ENCODE measurements at regions not wholly inside any gene's neighbourhood (a gene's known extent, or its start where the extent isn't known, plus 50 kb on each side); places are given as distances from the start of the nearest gene placed in this dataset.

- no peak for TF ChIP-seq CTCF (IDR thresholded peaks at IDR 0.05; ENCODE audit: insufficient read depth, low read length, poor library complexity, severe bottlenecking)
- Histone ChIP-seq H3K27me3 (replicated peaks; ENCODE audit: control insufficient read depth, insufficient read depth, low read length) (no peaks in the 10 kb centered on the region), H3K36me3 (ENCODE audit: control insufficient read depth, insufficient read depth, low read length) (no peaks in the 10 kb centered on the region), H3K4me3 (replicated peaks; ENCODE audit: low read depth, low read length) (no peak overlapping the region)
- no peak for DNase-seq (ENCODE audit: extremely low read depth, insufficient read length)
These were observed 753.2 kb downstream of the ARAP2 start for GRCh38 chr4:35491093-35491492.

- Histone ChIP-seq H3K27me3 (replicated peaks; ENCODE audit: control insufficient read depth, insufficient read depth, low read length) (no peaks in the 10 kb centered on the region), H3K36me3 (ENCODE audit: control insufficient read depth, insufficient read depth, low read length) (no peaks in the 10 kb centered on the region), H3K4me3 (replicated peaks; ENCODE audit: low read depth, low read length) (no peak overlapping the region)
- DNase-seq (ENCODE audit: extremely low read depth, insufficient read length), result no peak
- no peak for TF ChIP-seq CTCF (IDR thresholded peaks at IDR 0.05; ENCODE audit: insufficient read depth, low read length, poor library complexity, severe bottlenecking)
These were observed 750.3 kb downstream of the ARAP2 start for GRCh38 chr4:35493977-35494376.

GRCh38 chr4:35494955-35495354 lies 749.4 kb downstream of the ARAP2 start:
- H3K36me3 ChIP-seq (ENCODE audit: control insufficient read depth, insufficient read depth, low read length), result no peaks in the 10 kb centered on the region
- no peaks in the 10 kb centered on the region for H3K27me3 ChIP-seq (replicated peaks; ENCODE audit: control insufficient read depth, insufficient read depth, low read length)
- no peak for TF ChIP-seq CTCF (IDR thresholded peaks at IDR 0.05; ENCODE audit: insufficient read depth, low read length, poor library complexity, severe bottlenecking)
- DNase-seq (ENCODE audit: extremely low read depth, insufficient read length), result no peak
- H3K4me3 ChIP-seq (replicated peaks; ENCODE audit: low read depth, low read length), result no peak overlapping the region

- Histone ChIP-seq H3K4me3 (replicated peaks; ENCODE audit: low read depth, low read length) (no peak overlapping the region), H3K36me3 (ENCODE audit: control insufficient read depth, insufficient read depth, low read length) (no peaks in the 10 kb centered on the region), H3K27me3 (replicated peaks; ENCODE audit: control insufficient read depth, insufficient read depth, low read length) (no peaks in the 10 kb centered on the region)
- DNase-seq (ENCODE audit: extremely low read depth, insufficient read length), result no peak
- no peak for TF ChIP-seq CTCF (IDR thresholded peaks at IDR 0.05; ENCODE audit: insufficient read depth, low read length, poor library complexity, severe bottlenecking)
These were observed 743.5 kb downstream of the ARAP2 start for GRCh38 chr4:35500812-35501211.

- no peak for DNase-seq (ENCODE audit: extremely low read depth, insufficient read length)
- TF ChIP-seq CTCF (IDR thresholded peaks at IDR 0.05; ENCODE audit: insufficient read depth, low read length, poor library complexity, severe bottlenecking), result no peak
- Histone ChIP-seq H3K4me3 (replicated peaks; ENCODE audit: low read depth, low read length) (no peak overlapping the region), H3K36me3 (ENCODE audit: control insufficient read depth, insufficient read depth, low read length) (no peaks in the 10 kb centered on the region), H3K27me3 (replicated peaks; ENCODE audit: control insufficient read depth, insufficient read depth, low read length) (no peaks in the 10 kb centered on the region)
These were observed 740.9 kb downstream of the ARAP2 start for GRCh38 chr4:35503435-35503834.

- Histone ChIP-seq H3K4me3 (replicated peaks; ENCODE audit: low read depth, low read length) (no peak overlapping the region), H3K27me3 (replicated peaks; ENCODE audit: control insufficient read depth, insufficient read depth, low read length) (no peaks in the 10 kb centered on the region), H3K36me3 (ENCODE audit: control insufficient read depth, insufficient read depth, low read length) (no peaks in the 10 kb centered on the region)
- no peak for TF ChIP-seq CTCF (IDR thresholded peaks at IDR 0.05; ENCODE audit: insufficient read depth, low read length, poor library complexity, severe bottlenecking)
- DNase-seq (ENCODE audit: extremely low read depth, insufficient read length), result no peak
These were observed 738.2 kb downstream of the ARAP2 start for GRCh38 chr4:35506161-35506560.
